A549 (cell line): ENCODE measurements at regions not wholly inside any gene's neighbourhood (a gene's known extent, or its start where the extent isn't known, plus 50 kb on each side); places are given as distances from the start of the nearest gene placed in this dataset.

ENCODE experiments used
- ATAC-seq, 2 experiments: fragments of 200-7000 bp in 1 of 2; fragments of >200 bp in 1 of 2; cut with Nextera tagmentation in 1 of 2; cut with Tn5 transposase in 1 of 2; 3 replicates each; pipeline versions ENCODE4 v1.8.0 to v1.9.1; 2018 to 2020; ENCODE audit warnings: mild to moderate bottlenecking in 1 of 2, moderate library complexity in 1 of 2
- CTCF ChIA-PET: fragments of 300-600 bp; sonication (Branson Sonifier 250); formaldehyde crosslinking; extraction: SDS; loops from one replicate; lab custom pipeline; 2021; ENCODE audit warnings: antibody characterized with exemption, inconsistent platforms; lab: Yijun Ruan, JAX
- POLR2A ChIA-PET: fragments of 350-600 bp; formaldehyde crosslinking; extraction: SDS; loops from one replicate; lab custom pipeline; 2021; ENCODE audit warnings: antibody characterized with exemption, inconsistent platforms; lab: Yijun Ruan, JAX
- DNase-seq, 2 experiments: peaks; one replicate each; pipeline versions ENCODE4 v3.0.0 to v3.0.0-alpha.2; 2011 to 2016; ENCODE audit warnings: low read depth in 1 of 2, low spot score in 1 of 2
- FAIRE-seq: peaks from 2 replicates; lab custom pipeline; 2011; peaks lifted over from hg19 to GRCh38; lab: Jason Lieb, UNC
- H3K27ac ChIP-seq, 2 experiments: fragments of >200 bp; sonication (Bioruptor Twin); formaldehyde crosslinking; 3 replicates each; pipeline ENCODE4 v1.5.1; 2016 to 2017
- H3K4me1 ChIP-seq: fragments of >200 bp; sonication (Bioruptor Twin); formaldehyde crosslinking; 3 replicates; pipeline ENCODE4 v1.6.1; 2016
- H3K4me2 ChIP-seq: fragments of >200 bp; sonication (Bioruptor Twin); formaldehyde crosslinking; 3 replicates; pipeline ENCODE4 v1.6.1; 2016
- H3K4me3 ChIP-seq: fragments of >200 bp; sonication (Bioruptor Twin); formaldehyde crosslinking; 3 replicates; pipeline ENCODE4 v1.5.1; 2016
- H3K9me3 ChIP-seq: fragments of >200 bp; sonication (Bioruptor Twin); formaldehyde crosslinking; 3 replicates; pipeline ENCODE4 v1.6.1; 2016
- BCL3 ChIP-seq: fragments of >200 bp; sonication (Bioruptor Twin); formaldehyde crosslinking; IDR thresholded peaks from 3 replicates; pipeline ENCODE4 v1.6.1; 2016
- CBX8 ChIP-seq: fragments of 200-600 bp; sonication (generic); IDR thresholded peaks from 2 replicates; pipeline ENCODE4 v1.6.1; 2016
- CHD2 ChIP-seq: fragments of 150-350 bp; IDR thresholded peaks from 2 replicates; pipeline ENCODE4 v1.6.1; 2014; ENCODE audit warnings: low read length; ENCODE audit not compliant: partially characterized antibody
- CTCF ChIP-seq: fragments of >200 bp; sonication (Bioruptor Twin); formaldehyde crosslinking; IDR thresholded peaks from 3 replicates; pipeline ENCODE4 v1.5.1; 2016
- E2F6 ChIP-seq: IDR thresholded peaks from 2 replicates; pipeline ENCODE4 v1.6.1; 2012; ENCODE audit warnings: low read depth, borderline replicate concordance
- EHF ChIP-seq: fragments of 250-450 bp; sonication (Bioruptor Pico); IDR thresholded peaks from 2 replicates; pipeline ENCODE4 v1.5.0; 2020; ENCODE audit warnings: mild to moderate bottlenecking
- EHMT2 ChIP-seq: fragments of 200-600 bp; sonication (generic); IDR thresholded peaks from 2 replicates; pipeline ENCODE4 v1.6.1; 2016; ENCODE audit warnings: antibody characterized with exemption, low read depth, mild to moderate bottlenecking, moderate library complexity
- FOSL2 ChIP-seq, 2 experiments: fragments of 450-650 bp in 1 of 2; fragments of >200 bp in 1 of 2; sonication (Bioruptor Twin) in 1 of 2; formaldehyde crosslinking; IDR thresholded peaks; 2 replicates each; pipeline versions ENCODE4 v1.5.0 to v1.6.1; 2016 to 2020; ENCODE audit warnings: mild to moderate bottlenecking in 1 of 2, moderate library complexity in 1 of 2
- HEYL ChIP-seq: fragments of 250-450 bp; sonication (Bioruptor Pico); IDR thresholded peaks from 2 replicates; pipeline ENCODE4 v1.8.0; 2021; ENCODE audit warnings: mild to moderate bottlenecking, moderate library complexity
- HMGXB4 ChIP-seq: fragments of 250-450 bp; sonication (Bioruptor Pico); IDR thresholded peaks from 2 replicates; pipeline ENCODE4 v1.5.0; 2021; ENCODE audit warnings: mild to moderate bottlenecking, moderate library complexity, borderline replicate concordance
- HOXA7 ChIP-seq: fragments of 250-450 bp; sonication (Bioruptor Pico); IDR thresholded peaks from 2 replicates; pipeline ENCODE4 v1.5.0; 2020; ENCODE audit warnings: mild to moderate bottlenecking, moderate library complexity
- JUNB ChIP-seq: fragments of >200 bp; sonication (Bioruptor Twin); formaldehyde crosslinking; IDR thresholded peaks from 2 replicates; pipeline ENCODE4 v1.6.1; 2016
- KDM1A ChIP-seq: fragments of 200-600 bp; sonication (generic); IDR thresholded peaks from 2 replicates; pipeline ENCODE4 v1.6.1; 2016; ENCODE audit warnings: low read depth, mild to moderate bottlenecking
- MAZ ChIP-seq: fragments of 150-350 bp; IDR thresholded peaks from 2 replicates; pipeline ENCODE4 v1.6.1; 2014; ENCODE audit warnings: antibody characterized with exemption, low read depth, low read length, borderline replicate concordance
- NR3C1 ChIP-seq: fragments of >200 bp; sonication (Bioruptor Twin); formaldehyde crosslinking; IDR thresholded peaks from 3 replicates; pipeline ENCODE4 v1.6.1; 2017
- PBX3 ChIP-seq: IDR thresholded peaks from 2 replicates; pipeline ENCODE4 v1.6.1; 2012
- PHF8 ChIP-seq: fragments of 200-600 bp; sonication (generic); IDR thresholded peaks from 2 replicates; pipeline ENCODE4 v1.6.1; 2016; ENCODE audit warnings: low read depth, mild to moderate bottlenecking, antibody characterized with exemption, moderate library complexity, borderline replicate concordance
- REST ChIP-seq: fragments of 200-600 bp; sonication (generic); IDR thresholded peaks from 2 replicates; pipeline ENCODE4 v1.6.1; 2016; ENCODE audit warnings: antibody characterized with exemption, mild to moderate bottlenecking, moderate library complexity
- RFX5 ChIP-seq: fragments of 450-650 bp; IDR thresholded peaks from 2 replicates; pipeline ENCODE4 v1.7.1; 2014; ENCODE audit warnings: antibody characterized with exemption, mild to moderate bottlenecking, moderate library complexity
- RNF2 ChIP-seq: fragments of 200-600 bp; sonication (generic); IDR thresholded peaks from 2 replicates; pipeline ENCODE4 v1.6.1; 2016; ENCODE audit warnings: low read depth, mild to moderate bottlenecking, antibody characterized with exemption, moderate library complexity, borderline replicate concordance
- SMC3 ChIP-seq: fragments of >200 bp; sonication (Bioruptor Twin); formaldehyde crosslinking; IDR thresholded peaks from 3 replicates; pipeline ENCODE4 v1.6.1; 2018; ENCODE audit warnings: inconsistent platforms
- TP53 ChIP-seq: fragments of 250-450 bp; sonication (Bioruptor Pico); IDR thresholded peaks from 2 replicates; pipeline ENCODE4 v1.5.0; 2021; ENCODE audit warnings: mild to moderate bottlenecking, moderate library complexity
- ZC3H11A ChIP-seq: fragments of 450-650 bp; IDR thresholded peaks from 2 replicates; pipeline ENCODE4 v1.6.1; 2014; ENCODE audit warnings: antibody characterized with exemption, mild to moderate bottlenecking
- ZFP36 ChIP-seq: fragments of 450-650 bp; IDR thresholded peaks from 2 replicates; pipeline ENCODE4 v1.6.1; 2014; ENCODE audit warnings: borderline replicate concordance; ENCODE audit not compliant: partially characterized antibody
- ZNF302 ChIP-seq: fragments of 250-450 bp; sonication (Bioruptor Pico); IDR thresholded peaks from 2 replicates; pipeline ENCODE4 v1.9.0; 2021; ENCODE audit warnings: inconsistent platforms, mild to moderate bottlenecking, moderate library complexity
- WGBS: methylation state at CpG from one replicate; pipeline ENCODE4 v1.1.6; 2017; ENCODE audit errors: missing lambda C conversion rate; 5-methylcytosine and 5-hydroxymethylcytosine counted together

- Histone ChIP-seq H3K4me1 (no peaks in the 10 kb centered on the region), H3K4me3 (no peak overlapping the region), H3K4me2 (no peak overlapping the region), H3K9me3 (0 out of 3 replicates have a peak, but pooled peaks cover 4% of the 10 kb centered on the region), H3K27ac (no peak overlapping the region)
- POLR2A ChIA-PET, result no interaction called here
- TF ChIP-seq EHF (no peak), ZNF302 (CRISPR knock-in tag) (no peak), PHF8 (no peak), CBX8 (no peak), KDM1A (no peak), CTCF (no peak), E2F6 (no peak), RNF2 (no peak), NR3C1 (no peak), SMC3 (no peak), EHMT2 (no peak), HOXA7 (CRISPR knock-in tag) (no peak), MAZ (no peak), RFX5 (no peak)
- FAIRE-seq, result no peak
- ATAC-seq, result no peak
- CTCF ChIA-PET, result no interaction called here
- WGBS, result 46% methylated on average over 5 of the region's 16 CpGs
- DNase-seq, result no peak
Observed at GRCh38 chr4:142954415-142954814, 108.3 kb upstream of the INPP4B start.

GRCh38 chr4:142955501-142955900 lies 109.4 kb upstream of the INPP4B start:
- WGBS, result 20% methylated on average over 2 of the region's 2 CpGs
- H3K4me3 ChIP-seq, result no peak overlapping the region
- H3K27ac ChIP-seq, result no peak overlapping the region
- H3K4me1 ChIP-seq, result no peaks in the 10 kb centered on the region
- FAIRE-seq (no peak), DNase-seq (no peak), ATAC-seq (no peak)
- H3K9me3 ChIP-seq, result 0 out of 3 replicates have a peak, but pooled peaks cover 4% of the 10 kb centered on the region
- CTCF ChIA-PET, result no interaction called here
- POLR2A ChIA-PET, result no interaction called here
- TF ChIP-seq RNF2 (no peak), BCL3 (no peak), ZC3H11A (no peak), CHD2 (no peak), TP53 (CRISPR knock-in tag) (no peak), ZFP36 (no peak), PHF8 (no peak)
- no peak overlapping the region for H3K4me2 ChIP-seq

- no peak for DNase-seq
- Histone ChIP-seq H3K4me2 (no peak overlapping the region), H3K4me3 (no peak overlapping the region), H3K9me3 (0 out of 3 replicates have a peak, but pooled peaks cover 4% of the 10 kb centered on the region), H3K4me1 (no peaks in the 10 kb centered on the region), H3K27ac (no peak overlapping the region)
- CTCF ChIA-PET, result no interaction called here
- no peak for ATAC-seq
- 26% methylated on average over 1 of the region's 1 CpG for WGBS
- POLR2A ChIA-PET, result no interaction called here
- FAIRE-seq, result no peak
- no peak for TF ChIP-seq FOSL2 (IDR thresholded peaks at IDR 0.05)
- TF ChIP-seq FOSL2 (CRISPR knock-in tag; IDR thresholded peaks at IDR 0.05), result no peak
- no peak for TF ChIP-seq HMGXB4
- no peak for TF ChIP-seq JUNB
- no peak for TF ChIP-seq REST
- TF ChIP-seq RNF2, result no peak
- no peak for TF ChIP-seq HEYL (CRISPR knock-in tag)
- TF ChIP-seq ZNF302 (CRISPR knock-in tag), result no peak
- TF ChIP-seq PBX3, result no peak
Observed at GRCh38 chr4:142959173-142959572, 113.1 kb upstream of the INPP4B start.
